HCT116 (cell line): ENCODE measurements at regions not wholly inside any gene's neighbourhood (a gene's known extent, or its start where the extent isn't known, plus 50 kb on each side); places are given as distances from the start of the nearest gene placed in this dataset.

Source experiments
- ATAC-seq: fragments of 200-7000 bp; cut with Tn5 transposase; 2 replicates; pipeline ENCODE4 v1.9.1; 2020; ENCODE audit warnings: mild to moderate bottlenecking, moderate library complexity
- BruUV-seq: library from RNA; stranded (reverse); fragments of 400-500 nt; replicated peaks from 2 replicates; lab custom pipeline; 2021; lab: Mats Ljungman, UMichigan
- CTCF ChIA-PET: fragments of 300-600 bp; sonication (Branson Sonifier 250); formaldehyde crosslinking; loops from one replicate; lab custom pipeline; 2021; ENCODE audit warnings: antibody characterized with exemption; lab: Charles Lee
- POLR2A ChIA-PET: fragments of 300-600, 350-600 bp; sonication (Branson Sonifier 250); formaldehyde crosslinking; loops from one replicate; lab custom pipeline; 2021; ENCODE audit warnings: antibody characterized with exemption; lab: Charles Lee
- RAD21 ChIA-PET, 2 experiments: fragments of 300-600 bp; sonication (Branson Sonifier 250); formaldehyde crosslinking; loops; one replicate each; lab custom pipeline; 2023; ENCODE audit warnings: low total read pairs in 2 of 2; ENCODE audit not compliant: uncharacterized antibody in 2 of 2, unreplicated experiment in 2 of 2, low non-redundant PET in 1 of 2; lab: Charles Lee
- DNase-seq: peaks from one replicate; pipeline ENCODE4 v3.0.0-alpha.2; 2010; ENCODE audit warnings: low read depth, low spot score
- H2AFZ ChIP-seq: fragments of 200-600 bp; shearing (Covaris generic), sonication (generic); 2 replicates; pipeline ENCODE4 v1.6.1; 2017; ENCODE audit warnings: low read depth, mixed run types, mixed read lengths, antibody characterized with exemption, low read length; ENCODE audit not compliant: poor library complexity, severe bottlenecking
- H3K27ac ChIP-seq: 2 replicates; pipeline ENCODE4 v1.5.1; 2012; ENCODE audit warnings: low read depth, low read length
- H3K27me3 ChIP-seq: fragments of 200-600 bp; sonication (generic); 2 replicates; pipeline ENCODE4 v1.6.1; 2016; ENCODE audit warnings: mixed run types, low read length, mixed read lengths; ENCODE audit not compliant: insufficient read depth
- H3K36me3 ChIP-seq, 2 experiments: fragments of 200-500 bp in 1 of 2; fragments of 200-600 bp in 1 of 2; sonication (Bioruptor generic) in 1 of 2; sonication (generic) in 1 of 2; 2 replicates each; pipeline versions ENCODE4 v1.5.1 to v1.6.1; 2014 to 2016; ENCODE audit warnings: low read length in 2 of 2, inconsistent platforms in 1 of 2, mixed read lengths in 1 of 2, mixed run types in 1 of 2; ENCODE audit not compliant: insufficient read depth in 2 of 2, control insufficient read depth in 1 of 2
- H3K4me1 ChIP-seq, 2 experiments: fragments of 200-600 bp in 1 of 2; sonication (generic) in 1 of 2; 2 replicates each; pipeline versions ENCODE4 v1.5.1 to v1.6.1; 2012 to 2017; ENCODE audit warnings: low read length in 2 of 2, inconsistent platforms in 1 of 2, mild to moderate bottlenecking in 1 of 2, mixed read lengths in 1 of 2, mixed run types in 1 of 2, moderate library complexity in 1 of 2; ENCODE audit not compliant: insufficient read depth in 2 of 2, control insufficient read depth in 1 of 2
- H3K4me2 ChIP-seq: fragments of 200-600 bp; sonication (generic); 2 replicates; pipeline ENCODE4 v1.6.1; 2017; ENCODE audit warnings: mixed run types, low read length, mixed read lengths
- H3K4me3 ChIP-seq, 2 experiments: fragments of 200-600 bp in 1 of 2; sonication (generic) in 1 of 2; replicated peaks in 1 of 2; 2 replicates each; pipeline ENCODE4 v1.5.1; 2011 to 2016; ENCODE audit warnings: low read length in 2 of 2, control low read depth in 1 of 2, low read depth in 1 of 2, mild to moderate bottlenecking in 1 of 2, mixed read lengths in 1 of 2, mixed run types in 1 of 2
- H3K79me2 ChIP-seq: fragments of 200-600 bp; sonication (generic); 2 replicates; pipeline ENCODE4 v1.6.1; 2017; ENCODE audit warnings: mild to moderate bottlenecking, mixed run types, low read length, moderate library complexity, mixed read lengths; ENCODE audit not compliant: insufficient read depth
- H3K9ac ChIP-seq: fragments of 200-600 bp; sonication (generic); 2 replicates; pipeline ENCODE4 v1.6.1; 2016; ENCODE audit warnings: low read length, mixed read lengths
- H3K9me2 ChIP-seq: fragments of 200-600 bp; sonication (generic), shearing (Covaris generic); 2 replicates; pipeline ENCODE4 v1.6.1; 2017; ENCODE audit warnings: mixed run types, mild to moderate bottlenecking, moderate library complexity; ENCODE audit not compliant: insufficient read depth
- H3K9me3 ChIP-seq, 2 experiments: fragments of 200-500 bp in 1 of 2; fragments of 200-600 bp in 1 of 2; sonication (Bioruptor generic) in 1 of 2; sonication (generic) in 1 of 2; 2 replicates each; pipeline ENCODE4 v1.6.1; 2014 to 2017; ENCODE audit warnings: low read length in 2 of 2, mixed read lengths in 2 of 2, inconsistent platforms in 1 of 2, low read depth in 1 of 2, mild to moderate bottlenecking in 1 of 2, mixed run types in 1 of 2, moderate library complexity in 1 of 2; ENCODE audit not compliant: control insufficient read depth in 1 of 2, insufficient read depth in 1 of 2
- H4K20me1 ChIP-seq: fragments of 200-600 bp; sonication (generic), shearing (Covaris generic); 2 replicates; pipeline ENCODE4 v1.6.1; 2017; ENCODE audit warnings: mixed run types, mild to moderate bottlenecking, moderate library complexity; ENCODE audit not compliant: insufficient read depth
- CBX3 ChIP-seq: IDR thresholded peaks from 2 replicates; pipeline ENCODE4 v1.6.1; 2012; ENCODE audit warnings: low read depth
- CEBPB ChIP-seq: IDR thresholded peaks from 2 replicates; pipeline ENCODE4 v1.6.1; 2012; ENCODE audit warnings: low read depth
- CTCF ChIP-seq, 3 experiments: fragments of 200-600 bp in 1 of 3; sonication (generic) in 1 of 3; IDR thresholded peaks in 2 of 3; conservative IDR thresholded peaks in 1 of 3; 2 replicates each; pipeline ENCODE4 v1.5.1; 2012 to 2017; ENCODE audit warnings: low read depth in 2 of 3, low read length in 2 of 3, antibody characterized with exemption in 1 of 3, borderline replicate concordance in 1 of 3, control low read depth in 1 of 3, mild to moderate bottlenecking in 1 of 3, mixed read lengths in 1 of 3, mixed run types in 1 of 3, moderate library complexity in 1 of 3; ENCODE audit not compliant: insufficient read depth in 1 of 3
- EGR1 ChIP-seq: IDR thresholded peaks from 2 replicates; pipeline ENCODE4 v1.6.1; 2012; ENCODE audit warnings: low read depth
- JUND ChIP-seq: IDR thresholded peaks from 2 replicates; pipeline ENCODE4 v1.6.1; 2012
- MAX ChIP-seq: IDR thresholded peaks from 2 replicates; pipeline ENCODE4 v1.6.1; 2012
- SIN3A ChIP-seq: IDR thresholded peaks from 2 replicates; pipeline ENCODE4 v1.6.1; 2012; ENCODE audit warnings: low read depth
- SRF ChIP-seq: IDR thresholded peaks from 2 replicates; pipeline ENCODE4 v1.6.1; 2012; ENCODE audit warnings: low read depth
- TCF7L2 ChIP-seq: IDR thresholded peaks from 2 replicates; pipeline ENCODE4 v1.7.0; 2011; ENCODE audit warnings: borderline replicate concordance, inconsistent platforms; ENCODE audit not compliant: insufficient read depth, insufficient read length; ENCODE audit errors: extremely low read depth
- ZBTB33 ChIP-seq: IDR thresholded peaks from 2 replicates; pipeline ENCODE4 v1.6.1; 2011; ENCODE audit warnings: mild to moderate bottlenecking, low read length, moderate library complexity; ENCODE audit not compliant: insufficient replicate concordance; ENCODE audit errors: extremely low read depth
- ZFX ChIP-seq: fragments of 450-650 bp; IDR thresholded peaks from 2 replicates; pipeline ENCODE4 v1.6.1; 2017
- ZNF274 ChIP-seq: fragments of 200-500 bp; sonication (Bioruptor generic); IDR thresholded peaks from 2 replicates; pipeline ENCODE4 v1.6.1; 2014; ENCODE audit warnings: mild to moderate bottlenecking, low read depth, low read length, inconsistent platforms
- intact Hi-C: fragments of 100-400 bp; cut with micrococcal nuclease; formaldehyde crosslinking; loops from 2 replicates; pipeline ENCODE4 v1.10.0; 2022

- Histone ChIP-seq H3K9me2 (no peaks in the 10 kb centered on the region), H3K9ac (no peak overlapping the region), H3K27me3 (no peaks in the 10 kb centered on the region), H3K79me2 (no peaks in the 10 kb centered on the region), H4K20me1 (no peaks in the 10 kb centered on the region), H3K4me1 (no peaks in the 10 kb centered on the region), H3K4me3 (no peak overlapping the region), H3K27ac (no peak overlapping the region), H3K36me3 (no peaks in the 10 kb centered on the region), H2AFZ (no peak overlapping the region), H3K9me3 (no peaks in the 10 kb centered on the region), H3K4me2 (no peak overlapping the region)
- intact Hi-C loops = no loop called here
- DNase-seq = no peak
- POLR2A ChIA-PET = no interaction called here
- ATAC-seq = no peak
- BruUV-seq = no TSS peak
- no peak for TF ChIP-seq SRF
- TF ChIP-seq JUND = no peak
- no peak for TF ChIP-seq ZFX
- no peak for TF ChIP-seq MAX
- TF ChIP-seq EGR1 = no peak
- TF ChIP-seq ZBTB33 = no peak
- TF ChIP-seq CBX3 = no peak
- CTCF ChIA-PET = no interaction called here
- RAD21 ChIA-PET = no interaction called here
These were observed 83.8 kb upstream of the NXT1 start for GRCh38 chr20:23266530-23267398.

- ChIA-PET POLR2A (no interaction called here), CTCF (no interaction called here), RAD21 (no interaction called here)
- H4K20me1 ChIP-seq = no peaks in the 10 kb centered on the region
- H3K4me1 ChIP-seq = no peaks in the 10 kb centered on the region
- no peaks in the 10 kb centered on the region for H3K79me2 ChIP-seq
- H3K4me2 ChIP-seq = no peak overlapping the region
- no peak for ATAC-seq
- no peak overlapping the region for H3K27ac ChIP-seq
- H3K36me3 ChIP-seq = no peaks in the 10 kb centered on the region
- DNase-seq = no peak
- H3K9me3 ChIP-seq = no peaks in the 10 kb centered on the region
- H3K9ac ChIP-seq = no peak overlapping the region
- no peak overlapping the region for H2AFZ ChIP-seq
- no TSS peak for BruUV-seq
- intact Hi-C loops = no loop called here
- H3K27me3 ChIP-seq = 0 out of 2 replicates have a peak, but pooled peaks cover 2% of the 10 kb centered on the region
- H3K4me3 ChIP-seq = no peak overlapping the region
- H3K9me2 ChIP-seq = no peaks in the 10 kb centered on the region
- TF ChIP-seq JUND (no peak), ZFX (no peak), CEBPB (no peak), SRF (no peak), TCF7L2 (no peak), SIN3A (no peak), CTCF (IDR thresholded peaks at IDR 0.05 in 2 of 3, conservative IDR thresholded peaks at IDR 0.05 in 1 of 3; ENCODE audit: borderline replicate concordance in 1 of 3, insufficient read depth in 1 of 3, low read depth in 2 of 3, low read length in 2 of 3) (no peak), ZBTB33 (no peak), ZNF274 (no peak)
These were observed 85.4 kb upstream of the NXT1 start for GRCh38 chr20:23265226-23265625.
